DMS53 treated with DMSO at 0.1 percent for 48 hours (cell line): ENCODE measurements at regions not wholly inside any gene's neighbourhood (a gene's known extent, or its start where the extent isn't known, plus 50 kb on each side); places are given as distances from the start of the nearest gene placed in this dataset.

Experiments used
- DNase-seq: peaks from one replicate; lab custom pipeline; 2025; ENCODE audit not compliant: unreplicated experiment; lab: John Stamatoyannopoulos, UW

GRCh38 chr18:76580288-76580962 lies 85.4 kb upstream of the ZNF516 start:
- DNase-seq = no peak

- no peak for DNase-seq
These were observed 84.3 kb upstream of the ZNF516 start for GRCh38 chr18:76579301-76579695.

- no peak for DNase-seq
These were observed 83.7 kb upstream of the ZNF516 start for GRCh38 chr18:76578571-76579300.

GRCh38 chr18:76573325-76574025 lies 78.4 kb upstream of the ZNF516 start:
- peak; percentile 97 for DNase-seq

GRCh38 chr18:76572518-76573247 lies 77.6 kb upstream of the ZNF516 start:
- peak; percentile 42 for DNase-seq

GRCh38 chr18:76571689-76572088 lies 76.6 kb upstream of the ZNF516 start:
- no peak for DNase-seq

- DNase-seq = no peak
These were observed 75.8 kb upstream of the ZNF516 start for GRCh38 chr18:76570856-76571255.

GRCh38 chr18:76569644-76570419 lies 74.8 kb upstream of the ZNF516 start:
- DNase-seq = no peak

GRCh38 chr18:76568731-76569130 lies 73.7 kb upstream of the ZNF516 start:
- DNase-seq = no peak

GRCh38 chr18:76567835-76568445 lies 72.9 kb upstream of the ZNF516 start:
- DNase-seq = no peak

GRCh38 chr18:76566987-76567386 lies 71.9 kb upstream of the ZNF516 start:
- DNase-seq = no peak

GRCh38 chr18:76565238-76566173 lies 70.5 kb upstream of the ZNF516 start:
- DNase-seq = peak; percentile 81

- no peak for DNase-seq
These were observed 69.7 kb upstream of the ZNF516 start for GRCh38 chr18:76564655-76565237.

- no peak for DNase-seq
These were observed 69.1 kb upstream of the ZNF516 start for GRCh38 chr18:76564117-76564516.

- DNase-seq = no peak
These were observed 67.5 kb upstream of the ZNF516 start for GRCh38 chr18:76562286-76563122.

- peak; percentile 53 for DNase-seq
These were observed 64.0 kb upstream of the ZNF516 start for GRCh38 chr18:76558881-76559667.

- no peak for DNase-seq
These were observed 62.1 kb upstream of the ZNF516 start for GRCh38 chr18:76557026-76557575.
